ENCODE measurements at regions not wholly inside any gene's neighbourhood (a gene's known extent, or its start where the extent isn't known, plus 50 kb on each side); places are given as distances from the start of the nearest gene placed in this dataset.

DNA sequence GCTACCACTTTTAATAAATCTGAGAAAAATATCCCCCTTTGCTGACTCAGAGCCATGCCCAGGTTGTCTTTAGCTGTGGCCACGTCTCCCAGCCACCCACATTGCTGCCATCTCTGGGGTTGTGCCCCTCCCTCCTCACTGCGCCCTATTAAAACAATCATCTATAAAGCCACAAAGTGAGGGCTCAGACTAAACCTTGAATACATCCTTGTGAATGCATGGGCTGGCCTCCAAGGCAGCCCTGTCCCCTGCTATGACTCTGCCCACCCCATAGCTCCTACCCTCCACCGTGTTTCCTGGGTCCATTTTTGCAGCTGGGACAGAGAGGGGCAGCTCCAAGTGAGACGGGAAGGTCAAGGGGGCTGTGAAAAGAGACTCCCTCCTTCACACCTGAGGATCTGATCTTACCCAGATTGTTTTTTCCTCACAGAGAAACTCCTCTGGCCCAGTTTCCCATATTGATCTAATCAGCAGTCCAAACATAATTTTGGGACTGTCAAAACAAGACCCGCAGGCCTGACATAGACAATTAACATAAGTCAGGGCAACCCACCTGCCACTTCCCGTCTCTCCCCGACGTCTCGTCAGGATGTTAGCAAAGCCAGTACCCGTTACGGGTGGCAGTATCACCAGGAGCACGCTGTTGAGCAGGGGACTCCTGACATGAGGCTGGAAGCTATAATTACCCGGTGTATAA is 199.0 kb downstream of the KATNAL1 start:
- no peak for TF ChIP-seq EZH2 (IDR thresholded peaks at IDR 0.05; ENCODE audit: low read length, missing control alignments)
- TF ChIP-seq, protein P1, sequence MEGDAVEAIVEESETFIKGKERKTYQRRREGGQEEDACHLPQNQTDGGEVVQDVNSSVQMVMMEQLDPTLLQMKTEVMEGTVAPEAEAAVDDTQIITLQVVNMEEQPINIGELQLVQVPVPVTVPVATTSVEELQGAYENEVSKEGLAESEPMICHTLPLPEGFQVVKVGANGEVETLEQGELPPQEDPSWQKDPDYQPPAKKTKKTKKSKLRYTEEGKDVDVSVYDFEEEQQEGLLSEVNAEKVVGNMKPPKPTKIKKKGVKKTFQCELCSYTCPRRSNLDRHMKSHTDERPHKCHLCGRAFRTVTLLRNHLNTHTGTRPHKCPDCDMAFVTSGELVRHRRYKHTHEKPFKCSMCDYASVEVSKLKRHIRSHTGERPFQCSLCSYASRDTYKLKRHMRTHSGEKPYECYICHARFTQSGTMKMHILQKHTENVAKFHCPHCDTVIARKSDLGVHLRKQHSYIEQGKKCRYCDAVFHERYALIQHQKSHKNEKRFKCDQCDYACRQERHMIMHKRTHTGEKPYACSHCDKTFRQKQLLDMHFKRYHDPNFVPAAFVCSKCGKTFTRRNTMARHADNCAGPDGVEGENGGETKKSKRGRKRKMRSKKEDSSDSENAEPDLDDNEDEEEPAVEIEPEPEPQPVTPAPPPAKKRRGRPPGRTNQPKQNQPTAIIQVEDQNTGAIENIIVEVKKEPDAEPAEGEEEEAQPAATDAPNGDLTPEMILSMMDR (conservative IDR thresholded peaks at IDR 0.05 in 1 of 2, IDR thresholded peaks at IDR 0.05 in 1 of 2; ENCODE audit: low read depth in 1 of 2, low read length in 2 of 2) = no peak
- Histone ChIP-seq H3K36me3 (ENCODE audit: control insufficient read depth, insufficient read depth, low read length) (no peaks in the 10 kb centered on the region), H4K20me1 (ENCODE audit: control insufficient read depth, extremely low read depth, insufficient read depth, low read length) (no peaks in the 10 kb centered on the region), H3K4me1 (ENCODE audit: control insufficient read depth, extremely low read depth, insufficient read depth, low read length) (no peaks in the 10 kb centered on the region), H3K27ac (ENCODE audit: insufficient read depth, low read length) (no peak overlapping the region), H2AFZ (ENCODE audit: low read length) (no peak overlapping the region), H3K79me2 (ENCODE audit: control insufficient read depth, insufficient read depth, low read length) (no peaks in the 10 kb centered on the region), H3K9ac (ENCODE audit: insufficient read depth, low read length) (no peak overlapping the region), H3K4me2 (ENCODE audit: extremely low read depth, insufficient read depth, low read length) (no peak overlapping the region), H3K4me3 (replicated peaks in 1 of 4; ENCODE audit: control extremely low read depth in 1 of 4, insufficient read depth in 1 of 4, low read depth in 3 of 4, low read length in 4 of 4) (no peak overlapping the region), H3K27me3 (ENCODE audit: control insufficient read depth, insufficient read depth, low read length) (no peaks in the 10 kb centered on the region), H3K9me3 (ENCODE audit: control insufficient read depth, insufficient read depth, low read depth, low read length) (no peaks in the 10 kb centered on the region)
- DNase-seq (ENCODE audit: low read depth in 2 of 2) = no peak

DNA sequence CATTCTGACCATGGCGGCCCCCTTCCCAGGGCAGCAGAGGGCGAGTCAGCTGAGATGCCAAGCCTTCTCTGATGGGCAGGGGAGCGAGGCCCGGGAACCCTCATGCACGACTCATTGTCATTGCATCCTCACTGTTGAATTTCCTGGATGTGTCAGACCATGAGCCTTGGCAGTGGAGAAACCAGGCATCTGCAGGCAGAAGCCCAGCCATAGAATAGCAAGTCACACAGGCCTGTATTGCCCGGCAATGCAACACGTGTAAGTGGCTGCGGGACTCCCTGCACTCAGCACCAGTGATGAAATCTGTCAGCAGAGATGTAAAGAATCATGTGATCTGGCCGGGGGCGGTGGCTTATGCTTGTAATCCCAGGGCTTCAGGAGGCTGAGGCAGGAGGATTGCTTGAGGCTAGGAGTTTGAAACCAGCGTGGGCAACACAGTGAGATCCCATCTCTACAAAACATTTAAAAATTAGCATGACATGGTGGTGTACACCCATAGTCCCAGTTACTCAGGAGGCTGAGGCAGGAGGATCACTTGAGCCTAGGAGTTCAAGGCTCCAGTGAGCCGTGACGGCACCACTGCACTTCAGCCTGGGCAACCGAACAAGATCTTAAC is 199.7 kb downstream of the KATNAL1 start:
- no peak overlapping the region for H2AFZ ChIP-seq (ENCODE audit: low read length)
- H3K9ac ChIP-seq (ENCODE audit: insufficient read depth, low read length) = no peak overlapping the region
- H3K4me1 ChIP-seq (ENCODE audit: control insufficient read depth, extremely low read depth, insufficient read depth, low read length) = no peaks in the 10 kb centered on the region
- H3K79me2 ChIP-seq (ENCODE audit: control insufficient read depth, insufficient read depth, low read length) = no peaks in the 10 kb centered on the region
- H4K20me1 ChIP-seq (ENCODE audit: control insufficient read depth, extremely low read depth, insufficient read depth, low read length) = no peaks in the 10 kb centered on the region
- no peak overlapping the region for H3K4me3 ChIP-seq (replicated peaks in 1 of 4; ENCODE audit: control extremely low read depth in 1 of 4, insufficient read depth in 1 of 4, low read depth in 3 of 4, low read length in 4 of 4)
- peak in 1 of 2 donors; percentile 16 for DNase-seq (ENCODE audit: low read depth in 2 of 2)
- TF ChIP-seq, protein P1 (conservative IDR thresholded peaks at IDR 0.05 in 1 of 2, IDR thresholded peaks at IDR 0.05 in 1 of 2; ENCODE audit: low read depth in 1 of 2, low read length in 2 of 2) = no peak
- no peak for TF ChIP-seq EZH2 (IDR thresholded peaks at IDR 0.05; ENCODE audit: low read length, missing control alignments)
- H3K4me2 ChIP-seq (ENCODE audit: extremely low read depth, insufficient read depth, low read length) = no peak overlapping the region
- no peak overlapping the region for H3K27ac ChIP-seq (ENCODE audit: insufficient read depth, low read length)
- no peaks in the 10 kb centered on the region for H3K9me3 ChIP-seq (ENCODE audit: control insufficient read depth, insufficient read depth, low read depth, low read length)
- no peaks in the 10 kb centered on the region for H3K27me3 ChIP-seq (ENCODE audit: control insufficient read depth, insufficient read depth, low read length)
- H3K36me3 ChIP-seq (ENCODE audit: control insufficient read depth, insufficient read depth, low read length) = no peaks in the 10 kb centered on the region

DNA sequence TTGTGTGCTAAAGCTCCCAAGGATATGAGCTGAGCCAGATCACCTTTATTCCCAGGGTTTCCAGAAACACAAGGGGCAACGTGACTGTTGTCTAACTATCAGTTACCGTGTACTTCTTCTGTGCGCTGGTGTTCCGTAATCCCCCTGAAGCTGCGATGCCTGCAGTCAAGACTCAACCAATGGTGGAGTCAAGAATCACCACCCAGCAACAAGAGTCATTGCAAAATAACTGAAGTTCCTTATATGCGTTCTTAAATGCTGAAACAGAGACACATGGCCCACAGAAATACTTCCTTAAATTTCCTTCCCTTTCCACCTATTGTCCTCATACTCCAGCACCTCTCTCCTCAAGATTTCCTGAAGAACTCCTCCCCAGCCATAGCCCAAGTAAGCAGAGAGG is 200.2 kb downstream of the KATNAL1 start:
- DNase-seq (ENCODE audit: low read depth in 2 of 2) = no peak
- Histone ChIP-seq H3K4me1 (ENCODE audit: control insufficient read depth, extremely low read depth, insufficient read depth, low read length) (no peaks in the 10 kb centered on the region), H3K27ac (ENCODE audit: insufficient read depth, low read length) (no peak overlapping the region), H2AFZ (ENCODE audit: low read length) (no peak overlapping the region), H3K4me3 (replicated peaks in 1 of 4; ENCODE audit: control extremely low read depth in 1 of 4, insufficient read depth in 1 of 4, low read depth in 3 of 4, low read length in 4 of 4) (no peak overlapping the region), H3K9me3 (ENCODE audit: control insufficient read depth, insufficient read depth, low read depth, low read length) (no peaks in the 10 kb centered on the region), H3K4me2 (ENCODE audit: extremely low read depth, insufficient read depth, low read length) (no peak overlapping the region), H3K27me3 (ENCODE audit: control insufficient read depth, insufficient read depth, low read length) (no peaks in the 10 kb centered on the region), H3K9ac (ENCODE audit: insufficient read depth, low read length) (no peak overlapping the region), H3K36me3 (ENCODE audit: control insufficient read depth, insufficient read depth, low read length) (no peaks in the 10 kb centered on the region), H4K20me1 (ENCODE audit: control insufficient read depth, extremely low read depth, insufficient read depth, low read length) (no peaks in the 10 kb centered on the region), H3K79me2 (ENCODE audit: control insufficient read depth, insufficient read depth, low read length) (no peaks in the 10 kb centered on the region)
- no peak for TF ChIP-seq EZH2 (IDR thresholded peaks at IDR 0.05; ENCODE audit: low read length, missing control alignments)
- TF ChIP-seq, protein P1 (conservative IDR thresholded peaks at IDR 0.05 in 1 of 2, IDR thresholded peaks at IDR 0.05 in 1 of 2; ENCODE audit: low read depth in 1 of 2, low read length in 2 of 2) = no peak

All from fibroblast of lung (primary cell).